ENCODE measurements at regions not wholly inside any gene's neighbourhood (a gene's known extent, or its start where the extent isn't known, plus 50 kb on each side); places are given as distances from the start of the nearest gene placed in this dataset.

DNA sequence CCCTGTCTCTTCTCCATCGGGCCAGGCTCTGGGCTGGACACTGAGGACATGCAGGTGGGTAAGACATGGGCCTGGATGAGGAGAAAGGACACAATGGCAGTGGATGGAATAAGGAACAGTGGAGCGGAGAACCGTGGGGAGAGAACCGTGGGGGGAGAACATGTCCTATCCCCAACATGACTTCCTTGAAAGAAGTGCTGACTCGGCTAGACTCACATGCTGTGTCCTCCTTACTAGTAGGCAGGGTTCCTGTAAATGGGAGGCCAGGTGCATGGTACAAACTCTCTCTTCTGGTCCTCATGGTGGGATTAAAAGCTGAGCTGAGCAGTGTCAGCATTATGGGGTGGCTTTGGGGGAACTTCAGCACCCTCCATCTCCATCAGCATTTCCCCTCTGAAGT is 137.4 kb upstream of the CSF3R start:
- DNase-seq: no peak
- TF ChIP-seq, protein P1, sequence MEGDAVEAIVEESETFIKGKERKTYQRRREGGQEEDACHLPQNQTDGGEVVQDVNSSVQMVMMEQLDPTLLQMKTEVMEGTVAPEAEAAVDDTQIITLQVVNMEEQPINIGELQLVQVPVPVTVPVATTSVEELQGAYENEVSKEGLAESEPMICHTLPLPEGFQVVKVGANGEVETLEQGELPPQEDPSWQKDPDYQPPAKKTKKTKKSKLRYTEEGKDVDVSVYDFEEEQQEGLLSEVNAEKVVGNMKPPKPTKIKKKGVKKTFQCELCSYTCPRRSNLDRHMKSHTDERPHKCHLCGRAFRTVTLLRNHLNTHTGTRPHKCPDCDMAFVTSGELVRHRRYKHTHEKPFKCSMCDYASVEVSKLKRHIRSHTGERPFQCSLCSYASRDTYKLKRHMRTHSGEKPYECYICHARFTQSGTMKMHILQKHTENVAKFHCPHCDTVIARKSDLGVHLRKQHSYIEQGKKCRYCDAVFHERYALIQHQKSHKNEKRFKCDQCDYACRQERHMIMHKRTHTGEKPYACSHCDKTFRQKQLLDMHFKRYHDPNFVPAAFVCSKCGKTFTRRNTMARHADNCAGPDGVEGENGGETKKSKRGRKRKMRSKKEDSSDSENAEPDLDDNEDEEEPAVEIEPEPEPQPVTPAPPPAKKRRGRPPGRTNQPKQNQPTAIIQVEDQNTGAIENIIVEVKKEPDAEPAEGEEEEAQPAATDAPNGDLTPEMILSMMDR (IDR thresholded peaks at IDR 0.05): no peak
- Histone ChIP-seq H3K27me3 (no peaks in the 10 kb centered on the region), H3K4me3 (no peak overlapping the region), H3K27ac (no peak overlapping the region), H3K36me3 (no peaks in the 10 kb centered on the region), H3K9ac (ENCODE audit: low read depth in 2 of 2, low read length in 2 of 2) (no peak overlapping the region), H3K4me1 (no peaks in the 10 kb centered on the region), H3K9me3 (no peaks in the 10 kb centered on the region)
- intact Hi-C loops (cut with DNase I): no loop called here

DNA sequence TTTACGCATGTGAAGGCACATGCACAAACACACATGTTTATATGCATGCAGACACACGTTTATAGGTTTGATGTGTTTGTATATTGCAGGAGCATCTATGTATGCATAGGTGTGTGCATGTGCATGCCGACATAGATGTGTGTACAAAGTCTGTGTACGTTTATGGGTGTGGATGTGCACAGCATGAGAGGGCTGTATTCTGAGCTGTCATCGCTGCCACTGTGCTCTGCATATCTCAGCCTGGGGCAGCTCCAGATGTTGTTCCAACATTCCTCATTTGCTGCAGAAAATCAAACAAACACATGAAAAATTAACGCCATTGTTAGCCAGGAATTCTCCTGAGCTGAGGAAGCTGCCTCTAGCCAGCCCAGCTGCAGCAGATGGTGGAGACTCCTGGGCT is 132.3 kb upstream of the CSF3R start:
- Histone ChIP-seq H3K9ac (ENCODE audit: low read depth in 2 of 2, low read length in 2 of 2) (no peak overlapping the region), H3K9me3 (no peaks in the 10 kb centered on the region), H3K36me3 (no peaks in the 10 kb centered on the region), H3K4me1 (no peaks in the 10 kb centered on the region), H3K27ac (no peak overlapping the region), H3K4me3 (no peak overlapping the region), H3K27me3 (no peaks in the 10 kb centered on the region)
- TF ChIP-seq, protein P1 (IDR thresholded peaks at IDR 0.05): no peak
- intact Hi-C loops (cut with DNase I): no loop called here
- DNase-seq: no peak

DNA sequence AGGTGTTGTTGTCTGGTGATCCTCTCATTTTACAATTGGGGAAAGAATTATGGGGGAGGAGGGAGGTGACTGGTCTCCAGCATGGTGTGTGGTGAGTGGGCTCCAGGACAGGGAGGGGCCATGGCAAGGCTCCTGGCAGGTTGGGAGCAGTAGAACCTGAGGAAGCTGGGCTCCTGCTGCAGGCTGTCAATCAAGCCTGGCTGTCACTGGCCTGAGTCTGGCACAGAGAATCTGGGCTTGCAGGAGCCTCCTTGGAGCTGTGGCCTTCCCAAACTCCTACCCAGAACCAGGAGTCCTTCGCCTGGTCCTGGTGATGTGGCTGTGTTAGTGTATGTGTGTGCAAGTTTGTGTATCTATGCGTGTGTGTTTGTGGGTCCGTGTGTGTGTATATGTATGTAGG is 131.9 kb upstream of the CSF3R start:
- Histone ChIP-seq H3K9ac (ENCODE audit: low read depth in 2 of 2, low read length in 2 of 2) (no peak overlapping the region), H3K36me3 (no peaks in the 10 kb centered on the region), H3K9me3 (no peaks in the 10 kb centered on the region), H3K27me3 (no peaks in the 10 kb centered on the region), H3K4me3 (no peak overlapping the region), H3K4me1 (no peaks in the 10 kb centered on the region), H3K27ac (no peak overlapping the region)
- TF ChIP-seq, protein P1 (IDR thresholded peaks at IDR 0.05): no peak
- no peak for DNase-seq
- intact Hi-C loops (cut with DNase I): no loop called here

DNA sequence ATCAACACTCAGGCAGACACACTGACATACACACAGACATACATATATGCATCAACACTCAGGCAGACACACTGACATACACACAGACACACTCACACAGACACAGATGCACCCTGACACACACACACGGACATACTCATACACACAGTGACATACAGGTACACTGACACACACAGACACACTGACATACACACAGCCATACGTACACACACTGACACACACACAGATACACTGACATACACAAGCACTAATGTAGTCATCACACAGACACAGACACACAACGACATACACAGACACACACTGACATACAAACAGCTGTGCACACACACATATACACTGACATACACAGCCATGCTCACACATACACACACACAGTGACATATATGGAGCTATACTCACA is 131.0 kb upstream of the CSF3R start:
- Histone ChIP-seq H3K9ac (ENCODE audit: low read depth in 2 of 2, low read length in 2 of 2) (no peak overlapping the region), H3K36me3 (no peaks in the 10 kb centered on the region), H3K4me3 (no peak overlapping the region), H3K4me1 (no peaks in the 10 kb centered on the region), H3K27ac (no peak overlapping the region), H3K9me3 (no peaks in the 10 kb centered on the region), H3K27me3 (no peaks in the 10 kb centered on the region)
- TF ChIP-seq, protein P1 (IDR thresholded peaks at IDR 0.05): no peak
- intact Hi-C loops (cut with DNase I): no loop called here
- DNase-seq: no peak

DNA sequence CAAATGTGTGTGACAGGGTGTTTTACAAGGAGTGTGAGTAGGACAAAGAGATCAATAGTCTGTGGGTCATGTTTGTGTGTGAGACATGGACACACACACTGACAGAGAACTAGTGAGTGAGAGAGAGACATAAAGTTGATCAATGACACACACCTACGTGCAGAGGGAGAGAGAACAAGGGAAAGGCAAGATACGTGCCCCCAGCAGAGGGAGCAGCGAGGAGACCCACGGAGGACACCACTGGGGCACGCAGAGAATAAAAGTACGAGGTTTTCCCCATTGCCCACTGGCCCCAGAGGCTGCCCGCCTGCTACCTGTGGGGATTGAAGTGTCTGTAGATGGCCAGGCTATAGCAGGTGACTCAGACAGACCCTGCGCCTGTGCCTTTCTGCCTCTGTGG is 130.2 kb upstream of the CSF3R start:
- no peak overlapping the region for H3K27ac ChIP-seq
- H3K9ac ChIP-seq (ENCODE audit: low read depth in 2 of 2, low read length in 2 of 2): no peak overlapping the region
- intact Hi-C loops (cut with DNase I): no loop called here
- no peaks in the 10 kb centered on the region for H3K36me3 ChIP-seq
- no peak for DNase-seq
- TF ChIP-seq, protein P1 (IDR thresholded peaks at IDR 0.05): no peak
- no peaks in the 10 kb centered on the region for H3K9me3 ChIP-seq
- H3K4me1 ChIP-seq: no peaks in the 10 kb centered on the region
- no peaks in the 10 kb centered on the region for H3K27me3 ChIP-seq
- H3K4me3 ChIP-seq: no peak overlapping the region

DNA sequence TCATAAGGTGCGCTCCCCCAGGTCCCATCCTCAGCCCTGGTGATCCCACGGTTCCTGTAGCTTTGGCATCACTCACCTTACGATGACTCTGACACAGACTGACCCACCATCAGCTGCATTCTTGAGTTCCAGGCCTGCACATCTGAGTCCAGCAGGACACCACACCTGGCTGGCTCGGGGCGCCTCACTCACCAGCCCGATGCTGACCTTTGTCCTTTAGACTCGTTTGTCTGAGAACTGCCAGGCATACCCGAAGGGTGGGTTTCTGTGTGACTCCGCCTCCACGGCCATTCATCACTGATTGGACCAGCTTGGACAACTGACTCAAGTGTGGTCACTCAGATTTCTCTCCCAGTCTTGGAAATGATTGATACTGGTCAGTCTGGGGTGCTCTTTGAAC is 129.4 kb upstream of the CSF3R start:
- Histone ChIP-seq H3K36me3 (no peaks in the 10 kb centered on the region), H3K9me3 (no peaks in the 10 kb centered on the region), H3K27me3 (no peaks in the 10 kb centered on the region), H3K27ac (no peak overlapping the region), H3K4me3 (no peak overlapping the region), H3K4me1 (no peaks in the 10 kb centered on the region), H3K9ac (ENCODE audit: low read depth in 2 of 2, low read length in 2 of 2) (no peak overlapping the region)
- intact Hi-C loops (cut with DNase I): no loop called here
- DNase-seq: no peak
- TF ChIP-seq, protein P1 (IDR thresholded peaks at IDR 0.05): no peak

Data from colonic mucosa (tissue), 4 donors.